SK-N-SH treated with all-trans-retinoic acid at 6 μM for 48 hours (cell line): ENCODE measurements at regions not wholly inside any gene's neighbourhood (a gene's known extent, or its start where the extent isn't known, plus 50 kb on each side); places are given as distances from the start of the nearest gene placed in this dataset.

Experiments used
- ATAC-seq: fragments of 200-7000 bp; cut with Tn5 transposase; 3 replicates; pipeline ENCODE4 v1.9.1; 2020; ENCODE audit warnings: mild to moderate bottlenecking, moderate library complexity
- ARNTL ChIP-seq: fragments of 450-650 bp; formaldehyde crosslinking; IDR thresholded peaks from 2 replicates; pipeline ENCODE4 v1.5.0; 2020; ENCODE audit warnings: low read depth, mild to moderate bottlenecking, moderate library complexity, borderline replicate concordance
- BACH2 ChIP-seq: fragments of 250-450 bp; sonication (Bioruptor Pico); IDR thresholded peaks from 2 replicates; pipeline ENCODE4 v1.9.0; 2021; ENCODE audit warnings: mild to moderate bottlenecking, borderline replicate concordance
- ESRRG ChIP-seq: fragments of 250-450 bp; sonication (Bioruptor Pico); IDR thresholded peaks from 2 replicates; pipeline ENCODE4 v1.6.1; 2021; ENCODE audit warnings: mild to moderate bottlenecking
- GLIS3 ChIP-seq: fragments of 250-450 bp; sonication (Bioruptor Pico); IDR thresholded peaks from 2 replicates; pipeline ENCODE4 v1.5.0; 2020; ENCODE audit warnings: mild to moderate bottlenecking, moderate library complexity
- ISL1 ChIP-seq: fragments of 250-450 bp; sonication (Bioruptor Pico); IDR thresholded peaks from 2 replicates; pipeline ENCODE4 v2.1.2; 2022; ENCODE audit warnings: mild to moderate bottlenecking, moderate library complexity
- OSR1 ChIP-seq: fragments of 250-450 bp; sonication (Bioruptor Pico); IDR thresholded peaks from 2 replicates; pipeline ENCODE4 v1.8.0; 2022; ENCODE audit warnings: moderate library complexity, mild to moderate bottlenecking, inconsistent platforms
- RARB ChIP-seq: fragments of 250-450 bp; sonication (Bioruptor Pico); IDR thresholded peaks from 2 replicates; pipeline ENCODE4 v1.8.0; 2021; ENCODE audit warnings: mild to moderate bottlenecking, moderate library complexity
- SNAI2 ChIP-seq: fragments of 250-450 bp; sonication (Bioruptor Pico); IDR thresholded peaks from 2 replicates; pipeline ENCODE4 v1.5.0; 2020; ENCODE audit warnings: mild to moderate bottlenecking, moderate library complexity
- TCF4 ChIP-seq: fragments of 250-450 bp; sonication (Bioruptor Pico); IDR thresholded peaks from 2 replicates; pipeline ENCODE4 v1.8.0; 2021; ENCODE audit warnings: mild to moderate bottlenecking, moderate library complexity, borderline replicate concordance
- TSHZ2 ChIP-seq: fragments of 250-450 bp; sonication (Bioruptor Pico); IDR thresholded peaks from 2 replicates; pipeline ENCODE4 v1.5.0; 2020; ENCODE audit warnings: mild to moderate bottlenecking, moderate library complexity
- ZC3H10 ChIP-seq: fragments of 250-450 bp; sonication (Bioruptor Pico); IDR thresholded peaks from 2 replicates; pipeline ENCODE4 v1.5.1; 2021; ENCODE audit warnings: mild to moderate bottlenecking, moderate library complexity
- ZFP3 ChIP-seq: fragments of 250-450 bp; sonication (Bioruptor Pico); IDR thresholded peaks from 2 replicates; pipeline ENCODE4 v1.5.0; 2020; ENCODE audit warnings: mild to moderate bottlenecking, moderate library complexity
- ZNF565 ChIP-seq: fragments of 450-650 bp; formaldehyde crosslinking; conservative IDR thresholded peaks from 2 replicates; pipeline ENCODE4 v1.5.0; 2020; ENCODE audit warnings: low read depth, mild to moderate bottlenecking, moderate library complexity
- ZNF70 ChIP-seq: fragments of 450-650 bp; formaldehyde crosslinking; IDR thresholded peaks from 2 replicates; pipeline ENCODE4 v1.5.0; 2020; ENCODE audit warnings: mild to moderate bottlenecking, moderate library complexity
- ZNF8 ChIP-seq: fragments of 450-650 bp; formaldehyde crosslinking; IDR thresholded peaks from 2 replicates; pipeline ENCODE4 v1.5.0; 2020; ENCODE audit warnings: mild to moderate bottlenecking, moderate library complexity
- TF ChIP-seq, protein P1 (sequence below): fragments of 250-450 bp; sonication (Bioruptor Pico); IDR thresholded peaks from 2 replicates; pipeline ENCODE4 v1.5.1; 2020; ENCODE audit warnings: low read depth, mild to moderate bottlenecking, moderate library complexity
- TF ChIP-seq, protein P2 (sequence below): fragments of 250-450 bp; sonication (Bioruptor Pico); IDR thresholded peaks from 2 replicates; pipeline ENCODE4 v1.8.0; 2021; ENCODE audit warnings: low read depth, mild to moderate bottlenecking, moderate library complexity, borderline replicate concordance
- TF ChIP-seq, protein P3 (sequence below): fragments of 250-450 bp; sonication (Bioruptor Pico); IDR thresholded peaks from 2 replicates; pipeline ENCODE4 v1.5.1; 2021; ENCODE audit warnings: mild to moderate bottlenecking, moderate library complexity

GRCh38 chr2:51866361-51866760 is 834.4 kb upstream of the NRXN1 start:
- no peak for ATAC-seq

GRCh38 chr2:51859260-51859659 is 827.3 kb upstream of the NRXN1 start:
- no peak for ATAC-seq
- TF ChIP-seq, protein P1, sequence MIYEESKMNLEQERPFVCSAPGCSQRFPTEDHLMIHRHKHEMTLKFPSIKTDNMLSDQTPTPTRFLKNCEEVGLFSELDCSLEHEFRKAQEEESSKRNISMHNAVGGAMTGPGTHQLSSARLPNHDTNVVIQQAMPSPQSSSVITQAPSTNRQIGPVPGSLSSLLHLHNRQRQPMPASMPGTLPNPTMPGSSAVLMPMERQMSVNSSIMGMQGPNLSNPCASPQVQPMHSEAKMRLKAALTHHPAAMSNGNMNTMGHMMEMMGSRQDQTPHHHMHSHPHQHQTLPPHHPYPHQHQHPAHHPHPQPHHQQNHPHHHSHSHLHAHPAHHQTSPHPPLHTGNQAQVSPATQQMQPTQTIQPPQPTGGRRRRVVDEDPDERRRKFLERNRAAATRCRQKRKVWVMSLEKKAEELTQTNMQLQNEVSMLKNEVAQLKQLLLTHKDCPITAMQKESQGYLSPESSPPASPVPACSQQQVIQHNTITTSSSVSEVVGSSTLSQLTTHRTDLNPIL (CRISPR knock-in tag), result no peak
- TF ChIP-seq, protein P2, sequence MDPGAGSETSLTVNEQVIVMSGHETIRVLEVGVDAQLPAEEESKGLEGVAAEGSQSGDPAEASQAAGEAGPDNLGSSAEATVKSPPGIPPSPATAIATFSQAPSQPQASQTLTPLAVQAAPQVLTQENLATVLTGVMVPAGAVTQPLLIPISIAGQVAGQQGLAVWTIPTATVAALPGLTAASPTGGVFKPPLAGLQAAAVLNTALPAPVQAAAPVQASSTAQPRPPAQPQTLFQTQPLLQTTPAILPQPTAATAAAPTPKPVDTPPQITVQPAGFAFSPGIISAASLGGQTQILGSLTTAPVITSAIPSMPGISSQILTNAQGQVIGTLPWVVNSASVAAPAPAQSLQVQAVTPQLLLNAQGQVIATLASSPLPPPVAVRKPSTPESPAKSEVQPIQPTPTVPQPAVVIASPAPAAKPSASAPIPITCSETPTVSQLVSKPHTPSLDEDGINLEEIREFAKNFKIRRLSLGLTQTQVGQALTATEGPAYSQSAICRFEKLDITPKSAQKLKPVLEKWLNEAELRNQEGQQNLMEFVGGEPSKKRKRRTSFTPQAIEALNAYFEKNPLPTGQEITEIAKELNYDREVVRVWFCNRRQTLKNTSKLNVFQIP (CRISPR knock-in tag), result no peak
- TF ChIP-seq GLIS3 (CRISPR knock-in tag), result no peak
- TF ChIP-seq, protein P3, sequence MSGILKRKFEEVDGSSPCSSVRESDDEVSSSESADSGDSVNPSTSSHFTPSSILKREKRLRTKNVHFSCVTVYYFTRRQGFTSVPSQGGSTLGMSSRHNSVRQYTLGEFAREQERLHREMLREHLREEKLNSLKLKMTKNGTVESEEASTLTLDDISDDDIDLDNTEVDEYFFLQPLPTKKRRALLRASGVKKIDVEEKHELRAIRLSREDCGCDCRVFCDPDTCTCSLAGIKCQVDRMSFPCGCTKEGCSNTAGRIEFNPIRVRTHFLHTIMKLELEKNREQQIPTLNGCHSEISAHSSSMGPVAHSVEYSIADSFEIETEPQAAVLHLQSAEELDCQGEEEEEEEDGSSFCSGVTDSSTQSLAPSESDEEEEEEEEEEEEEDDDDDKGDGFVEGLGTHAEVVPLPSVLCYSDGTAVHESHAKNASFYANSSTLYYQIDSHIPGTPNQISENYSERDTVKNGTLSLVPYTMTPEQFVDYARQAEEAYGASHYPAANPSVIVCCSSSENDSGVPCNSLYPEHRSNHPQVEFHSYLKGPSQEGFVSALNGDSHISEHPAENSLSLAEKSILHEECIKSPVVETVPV (CRISPR knock-in tag), result no peak
- TF ChIP-seq RARB (CRISPR knock-in tag), result no peak
- no peak for TF ChIP-seq ARNTL (CRISPR knock-in tag)
- no peak for TF ChIP-seq ISL1 (CRISPR knock-in tag)

More at GRCh38 chr2:51866361-51866760, 834.4 kb upstream of the NRXN1 start:
- TF ChIP-seq ESRRG (CRISPR knock-in tag) (no peak), ZFP3 (no peak), ZC3H10 (no peak), TSHZ2 (CRISPR knock-in tag) (no peak), TCF4 (CRISPR knock-in tag) (no peak), OSR1 (CRISPR knock-in tag) (no peak), ISL1 (CRISPR knock-in tag) (no peak), BACH2 (CRISPR knock-in tag) (no peak), ZNF565 (CRISPR knock-in tag) (no peak), RARB (CRISPR knock-in tag) (no peak), ZNF70 (CRISPR knock-in tag) (no peak)
- TF ChIP-seq, protein P2 (CRISPR knock-in tag), result no peak
- TF ChIP-seq, protein P3 (CRISPR knock-in tag), result no peak

DNA sequence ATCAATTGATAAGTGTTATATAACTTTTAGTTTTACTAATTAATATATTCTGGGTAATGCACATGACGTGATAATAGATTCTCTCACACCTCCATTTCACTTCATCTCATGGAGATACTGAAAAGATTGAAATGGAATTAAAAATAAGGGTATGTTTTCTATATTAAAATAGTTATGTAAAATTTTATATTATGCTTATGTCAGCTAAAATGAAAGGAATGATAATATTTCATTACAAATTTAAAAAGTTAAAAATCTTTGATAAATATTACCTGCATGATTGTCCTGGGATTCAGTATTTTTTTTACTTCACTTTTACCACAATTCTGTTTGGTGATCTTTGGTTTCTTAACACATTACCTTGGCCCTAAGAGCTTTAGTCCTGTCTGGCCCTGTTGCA is 823.8 kb upstream of the NRXN1 start:
- ATAC-seq, result no peak
- TF ChIP-seq ZNF8 (CRISPR knock-in tag) (no peak), ZFP3 (no peak), TCF4 (CRISPR knock-in tag) (no peak), SNAI2 (CRISPR knock-in tag) (no peak)
- TF ChIP-seq, protein P1 (CRISPR knock-in tag), result no peak
